Fibroblast of lung (primary cell): ENCODE measurements at regions not wholly inside any gene's neighbourhood (a gene's known extent, or its start where the extent isn't known, plus 50 kb on each side); places are given as distances from the start of the nearest gene placed in this dataset.
A peak's percentile ranks its signal among the peaks of the same experiment; 100 is the strongest.

Source experiments
- DNase-seq, 2 donors: peaks; one replicate each; pipeline versions ENCODE4 v3.0.0 to v3.0.0-alpha.2; 2010; ENCODE audit warnings: low read depth in 2 of 2
- H2AFZ ChIP-seq: 2 replicates; pipeline ENCODE4 v1.5.1; 2012; ENCODE audit warnings: low read length, control low read depth, inconsistent platforms
- H3K27ac ChIP-seq: 2 replicates; pipeline ENCODE4 v1.5.1; 2011; ENCODE audit warnings: low read length, control low read depth; ENCODE audit not compliant: insufficient read depth
- H3K27me3 ChIP-seq: 2 replicates; pipeline ENCODE4 v1.5.1; 2011; ENCODE audit warnings: mild to moderate bottlenecking, low read length; ENCODE audit not compliant: control insufficient read depth, insufficient read depth
- H3K36me3 ChIP-seq: 2 replicates; pipeline ENCODE4 v1.5.1; 2011; ENCODE audit warnings: low read length; ENCODE audit not compliant: control insufficient read depth, insufficient read depth
- H3K4me1 ChIP-seq: 2 replicates; pipeline ENCODE4 v1.5.1; 2011; ENCODE audit warnings: low read length; ENCODE audit not compliant: control insufficient read depth, insufficient read depth; ENCODE audit errors: extremely low read depth
- H3K4me2 ChIP-seq: 2 replicates; pipeline ENCODE4 v1.5.1; 2011; ENCODE audit warnings: low read length, control low read depth; ENCODE audit not compliant: insufficient read depth; ENCODE audit errors: extremely low read depth
- H3K4me3 ChIP-seq, 4 experiments: fragments of 200-600 bp in 1 of 4; sonication (generic) in 1 of 4; replicated peaks in 1 of 4; 2 replicates each; pipeline ENCODE4 v1.5.1; 2011 to 2016; ENCODE audit warnings: low read length in 4 of 4, low read depth in 3 of 4, mild to moderate bottlenecking in 3 of 4, control low read depth in 2 of 4, inconsistent platforms in 1 of 4, mixed read lengths in 1 of 4; ENCODE audit not compliant: insufficient read depth in 1 of 4; ENCODE audit errors: control extremely low read depth in 1 of 4
- H3K79me2 ChIP-seq: 2 replicates; pipeline ENCODE4 v1.5.1; 2012; ENCODE audit warnings: mild to moderate bottlenecking, low read length, inconsistent platforms; ENCODE audit not compliant: control insufficient read depth, insufficient read depth
- H3K9ac ChIP-seq: 2 replicates; pipeline ENCODE4 v1.5.1; 2011; ENCODE audit warnings: mild to moderate bottlenecking, low read length, control low read depth; ENCODE audit not compliant: insufficient read depth
- H3K9me3 ChIP-seq: 2 replicates; pipeline ENCODE4 v1.5.1; 2012; ENCODE audit warnings: low read depth, low read length; ENCODE audit not compliant: control insufficient read depth, insufficient read depth
- H4K20me1 ChIP-seq: 2 replicates; pipeline ENCODE4 v1.5.1; 2011; ENCODE audit warnings: low read length; ENCODE audit not compliant: control insufficient read depth, insufficient read depth; ENCODE audit errors: extremely low read depth
- EZH2 ChIP-seq: IDR thresholded peaks from 2 replicates; pipeline ENCODE4 v1.5.1; 2012; ENCODE audit warnings: low read length, control low read depth, mild to moderate bottlenecking; ENCODE audit errors: missing control alignments
- TF ChIP-seq, protein P1 (sequence below), 2 donors: IDR thresholded peaks in 1 of 2; conservative IDR thresholded peaks in 1 of 2; 1 replicate in 1 of 2; 2 replicates in 1 of 2; pipeline ENCODE4 v1.5.1; 2011 to 2012; ENCODE audit warnings: low read length in 2 of 2, control low read depth in 1 of 2, inconsistent platforms in 1 of 2, low read depth in 1 of 2, mild to moderate bottlenecking in 1 of 2

- peaks cover 2% of the 10 kb centered on the region for H3K4me1 ChIP-seq
- H3K36me3 ChIP-seq = no peaks in the 10 kb centered on the region
- H3K4me3 ChIP-seq = no peak overlapping the region
- H3K27ac ChIP-seq = no peak overlapping the region
- no peaks in the 10 kb centered on the region for H3K79me2 ChIP-seq
- TF ChIP-seq, protein P1, sequence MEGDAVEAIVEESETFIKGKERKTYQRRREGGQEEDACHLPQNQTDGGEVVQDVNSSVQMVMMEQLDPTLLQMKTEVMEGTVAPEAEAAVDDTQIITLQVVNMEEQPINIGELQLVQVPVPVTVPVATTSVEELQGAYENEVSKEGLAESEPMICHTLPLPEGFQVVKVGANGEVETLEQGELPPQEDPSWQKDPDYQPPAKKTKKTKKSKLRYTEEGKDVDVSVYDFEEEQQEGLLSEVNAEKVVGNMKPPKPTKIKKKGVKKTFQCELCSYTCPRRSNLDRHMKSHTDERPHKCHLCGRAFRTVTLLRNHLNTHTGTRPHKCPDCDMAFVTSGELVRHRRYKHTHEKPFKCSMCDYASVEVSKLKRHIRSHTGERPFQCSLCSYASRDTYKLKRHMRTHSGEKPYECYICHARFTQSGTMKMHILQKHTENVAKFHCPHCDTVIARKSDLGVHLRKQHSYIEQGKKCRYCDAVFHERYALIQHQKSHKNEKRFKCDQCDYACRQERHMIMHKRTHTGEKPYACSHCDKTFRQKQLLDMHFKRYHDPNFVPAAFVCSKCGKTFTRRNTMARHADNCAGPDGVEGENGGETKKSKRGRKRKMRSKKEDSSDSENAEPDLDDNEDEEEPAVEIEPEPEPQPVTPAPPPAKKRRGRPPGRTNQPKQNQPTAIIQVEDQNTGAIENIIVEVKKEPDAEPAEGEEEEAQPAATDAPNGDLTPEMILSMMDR (conservative IDR thresholded peaks at IDR 0.05 in 1 of 2, IDR thresholded peaks at IDR 0.05 in 1 of 2; ENCODE audit: low read depth in 1 of 2, low read length in 2 of 2) = no peak
- TF ChIP-seq EZH2 = no peak
- DNase-seq = peak; percentile 19 to 76
- H2AFZ ChIP-seq = no peak overlapping the region
- no peaks in the 10 kb centered on the region for H3K9me3 ChIP-seq
- H3K4me2 ChIP-seq = no peak overlapping the region
- H4K20me1 ChIP-seq = no peaks in the 10 kb centered on the region
- H3K9ac ChIP-seq = no peak overlapping the region
- no peaks in the 10 kb centered on the region for H3K27me3 ChIP-seq
These were observed 372.2 kb downstream of the TMEM232 start for GRCh38 chr5:110354311-110354710.

- no peaks in the 10 kb centered on the region for H3K79me2 ChIP-seq
- no peak overlapping the region for H2AFZ ChIP-seq
- no peak for DNase-seq
- peaks cover 2% of the 10 kb centered on the region for H3K4me1 ChIP-seq
- H3K9me3 ChIP-seq = no peaks in the 10 kb centered on the region
- H3K4me2 ChIP-seq = no peak overlapping the region
- no peaks in the 10 kb centered on the region for H3K27me3 ChIP-seq
- TF ChIP-seq, protein P1 (conservative IDR thresholded peaks at IDR 0.05 in 1 of 2, IDR thresholded peaks at IDR 0.05 in 1 of 2; ENCODE audit: low read depth in 1 of 2, low read length in 2 of 2) = no peak
- no peak for TF ChIP-seq EZH2
- no peaks in the 10 kb centered on the region for H4K20me1 ChIP-seq
- no peaks in the 10 kb centered on the region for H3K36me3 ChIP-seq
- no peak overlapping the region for H3K4me3 ChIP-seq
- no peak overlapping the region for H3K27ac ChIP-seq
- no peak overlapping the region for H3K9ac ChIP-seq
These were observed 371.4 kb downstream of the TMEM232 start for GRCh38 chr5:110354915-110355644.

- H3K4me3 ChIP-seq = no peak overlapping the region
- peaks cover 2% of the 10 kb centered on the region for H3K4me1 ChIP-seq
- no peaks in the 10 kb centered on the region for H3K79me2 ChIP-seq
- H3K4me2 ChIP-seq = no peak overlapping the region
- no peak overlapping the region for H2AFZ ChIP-seq
- peak in 1 of 2 donors; percentile 51 for DNase-seq
- no peaks in the 10 kb centered on the region for H3K9me3 ChIP-seq
- H3K36me3 ChIP-seq = no peaks in the 10 kb centered on the region
- H3K9ac ChIP-seq = no peak overlapping the region
- H3K27ac ChIP-seq = no peak overlapping the region
- H4K20me1 ChIP-seq = no peaks in the 10 kb centered on the region
- no peak for TF ChIP-seq EZH2
- TF ChIP-seq, protein P1 (conservative IDR thresholded peaks at IDR 0.05 in 1 of 2, IDR thresholded peaks at IDR 0.05 in 1 of 2; ENCODE audit: low read depth in 1 of 2, low read length in 2 of 2) = no peak
- no peaks in the 10 kb centered on the region for H3K27me3 ChIP-seq
These were observed 369.8 kb downstream of the TMEM232 start for GRCh38 chr5:110356677-110357076.
